ENCODE measurements at regions not wholly inside any gene's neighbourhood (a gene's known extent, or its start where the extent isn't known, plus 50 kb on each side); places are given as distances from the start of the nearest gene placed in this dataset.

- DNase-seq (ENCODE audit: low spot score) (no peak), ATAC-seq (ENCODE audit: insufficient number of reproducible peaks, low FRiP score, low read depth) (no peak)
- TF ChIP-seq, protein P1, sequence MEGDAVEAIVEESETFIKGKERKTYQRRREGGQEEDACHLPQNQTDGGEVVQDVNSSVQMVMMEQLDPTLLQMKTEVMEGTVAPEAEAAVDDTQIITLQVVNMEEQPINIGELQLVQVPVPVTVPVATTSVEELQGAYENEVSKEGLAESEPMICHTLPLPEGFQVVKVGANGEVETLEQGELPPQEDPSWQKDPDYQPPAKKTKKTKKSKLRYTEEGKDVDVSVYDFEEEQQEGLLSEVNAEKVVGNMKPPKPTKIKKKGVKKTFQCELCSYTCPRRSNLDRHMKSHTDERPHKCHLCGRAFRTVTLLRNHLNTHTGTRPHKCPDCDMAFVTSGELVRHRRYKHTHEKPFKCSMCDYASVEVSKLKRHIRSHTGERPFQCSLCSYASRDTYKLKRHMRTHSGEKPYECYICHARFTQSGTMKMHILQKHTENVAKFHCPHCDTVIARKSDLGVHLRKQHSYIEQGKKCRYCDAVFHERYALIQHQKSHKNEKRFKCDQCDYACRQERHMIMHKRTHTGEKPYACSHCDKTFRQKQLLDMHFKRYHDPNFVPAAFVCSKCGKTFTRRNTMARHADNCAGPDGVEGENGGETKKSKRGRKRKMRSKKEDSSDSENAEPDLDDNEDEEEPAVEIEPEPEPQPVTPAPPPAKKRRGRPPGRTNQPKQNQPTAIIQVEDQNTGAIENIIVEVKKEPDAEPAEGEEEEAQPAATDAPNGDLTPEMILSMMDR (IDR thresholded peaks at IDR 0.05) = no peak
- Histone ChIP-seq H3K9me3 (no peaks in the 10 kb centered on the region), H3K27me3 (replicated peaks; ENCODE audit: insufficient read depth) (no peaks in the 10 kb centered on the region), H3K27ac (no peak overlapping the region), H3K36me3 (no peaks in the 10 kb centered on the region), H3K4me1 (ENCODE audit: control insufficient read depth in 1 of 2, low read depth in 2 of 2) (peaks cover 17 to 59% of the 10 kb centered on the region in 2 donors), H3K4me3 (no peak overlapping the region)
Observed at GRCh38 chr12:94700662-94701061, 50.3 kb upstream of the TMCC3 start.

Measured in thoracic aorta (tissue), 2 donors.